ENCODE measurements at regions not wholly inside any gene's neighbourhood (a gene's known extent, or its start where the extent isn't known, plus 50 kb on each side); places are given as distances from the start of the nearest gene placed in this dataset.

- CTCF ChIA-PET, result no interaction called here
- H3K9me3 ChIP-seq (ENCODE audit: insufficient read depth, low read depth), result no peaks in the 10 kb centered on the region
- H3K27ac ChIP-seq, result no peak overlapping the region
- no peaks in the 10 kb centered on the region for H3K36me3 ChIP-seq (ENCODE audit: low read depth)
- H3K4me1 ChIP-seq (replicated peaks; ENCODE audit: insufficient read depth), result no peaks in the 10 kb centered on the region
- BruUV-seq (replicated peaks), result no TSS peak
- intact Hi-C loops (cut with micrococcal nuclease; ENCODE audit: unreplicated experiment), result no loop called here
- H3K27me3 ChIP-seq (ENCODE audit: insufficient read depth, low read depth), result peaks cover 87% of the 10 kb centered on the region
- H3F3A ChIP-seq (ENCODE audit: insufficient read depth, low read depth), result no peaks in the 10 kb centered on the region
- H2AFZ ChIP-seq, result no peak overlapping the region
- H3K4me3 ChIP-seq, result no peak overlapping the region
- no peaks in the 10 kb centered on the region for H4K20me1 ChIP-seq (ENCODE audit: insufficient read depth)
- POLR2A ChIA-PET (ENCODE audit: unreplicated experiment), result no interaction called here
- H3K4me2 ChIP-seq, result no peak overlapping the region
- H3K9me2 ChIP-seq (ENCODE audit: insufficient read depth), result no peaks in the 10 kb centered on the region
- H3K79me2 ChIP-seq (ENCODE audit: low read depth), result no peaks in the 10 kb centered on the region
- TF ChIP-seq CTCF (conservative IDR thresholded peaks at IDR 0.05) (no peak), EZH2 (IDR thresholded peaks at IDR 0.05; ENCODE audit: low read depth) (no peak)
- DNase-seq, result no peak
These were observed 147.4 kb upstream of the LRFN2 start for GRCh38 chr6:40734607-40735006.

- Histone ChIP-seq H3F3A (ENCODE audit: insufficient read depth, low read depth) (no peaks in the 10 kb centered on the region), H3K4me3 (no peak overlapping the region), H3K27ac (no peak overlapping the region), H3K79me2 (ENCODE audit: low read depth) (no peaks in the 10 kb centered on the region), H3K4me1 (replicated peaks; ENCODE audit: insufficient read depth) (no peaks in the 10 kb centered on the region), H3K27me3 (ENCODE audit: insufficient read depth, low read depth) (peaks cover 87% of the 10 kb centered on the region), H3K9me2 (ENCODE audit: insufficient read depth) (no peaks in the 10 kb centered on the region), H2AFZ (no peak overlapping the region), H3K36me3 (ENCODE audit: low read depth) (no peaks in the 10 kb centered on the region), H4K20me1 (ENCODE audit: insufficient read depth) (no peaks in the 10 kb centered on the region), H3K9me3 (ENCODE audit: insufficient read depth, low read depth) (no peaks in the 10 kb centered on the region), H3K4me2 (no peak overlapping the region)
- DNase-seq, result no peak
- no peak for TF ChIP-seq EZH2 (IDR thresholded peaks at IDR 0.05; ENCODE audit: low read depth)
- no peak for TF ChIP-seq CTCF (conservative IDR thresholded peaks at IDR 0.05)
- BruUV-seq (replicated peaks), result no TSS peak
- ChIA-PET POLR2A (ENCODE audit: unreplicated experiment) (no interaction called here), CTCF (no interaction called here)
- intact Hi-C loops (cut with micrococcal nuclease; ENCODE audit: unreplicated experiment), result no loop called here
These were observed 146.7 kb upstream of the LRFN2 start for GRCh38 chr6:40733770-40734396.

GRCh38 chr6:40733290-40733689 lies 146.1 kb upstream of the LRFN2 start:
- H3K27me3 ChIP-seq (ENCODE audit: insufficient read depth, low read depth), result peaks cover 81% of the 10 kb centered on the region
- no peaks in the 10 kb centered on the region for H3K4me1 ChIP-seq (replicated peaks; ENCODE audit: insufficient read depth)
- no TSS peak for BruUV-seq (replicated peaks)
- H3K9me3 ChIP-seq (ENCODE audit: insufficient read depth, low read depth), result no peaks in the 10 kb centered on the region
- no peaks in the 10 kb centered on the region for H3F3A ChIP-seq (ENCODE audit: insufficient read depth, low read depth)
- no peak overlapping the region for H3K27ac ChIP-seq
- intact Hi-C loops (cut with micrococcal nuclease; ENCODE audit: unreplicated experiment), result no loop called here
- H4K20me1 ChIP-seq (ENCODE audit: insufficient read depth), result no peaks in the 10 kb centered on the region
- POLR2A ChIA-PET (ENCODE audit: unreplicated experiment), result no interaction called here
- no peak for DNase-seq
- no peak overlapping the region for H2AFZ ChIP-seq
- H3K4me2 ChIP-seq, result no peak overlapping the region
- no peaks in the 10 kb centered on the region for H3K9me2 ChIP-seq (ENCODE audit: insufficient read depth)
- TF ChIP-seq CTCF (conservative IDR thresholded peaks at IDR 0.05), result no peak
- TF ChIP-seq EZH2 (IDR thresholded peaks at IDR 0.05; ENCODE audit: low read depth), result no peak
- no peaks in the 10 kb centered on the region for H3K79me2 ChIP-seq (ENCODE audit: low read depth)
- no peak overlapping the region for H3K4me3 ChIP-seq
- CTCF ChIA-PET, result no interaction called here
- H3K36me3 ChIP-seq (ENCODE audit: low read depth), result no peaks in the 10 kb centered on the region

All from PC-9 (cell line).